EL (cell line): ENCODE measurements at regions not wholly inside any gene's neighbourhood (a gene's known extent, or its start where the extent isn't known, plus 50 kb on each side); places are given as distances from the start of the nearest gene placed in this dataset.

ENCODE experiments used
- DNase-seq: peaks from one replicate; pipeline ENCODE4 v3.0.0-alpha.2; 2016

DNA sequence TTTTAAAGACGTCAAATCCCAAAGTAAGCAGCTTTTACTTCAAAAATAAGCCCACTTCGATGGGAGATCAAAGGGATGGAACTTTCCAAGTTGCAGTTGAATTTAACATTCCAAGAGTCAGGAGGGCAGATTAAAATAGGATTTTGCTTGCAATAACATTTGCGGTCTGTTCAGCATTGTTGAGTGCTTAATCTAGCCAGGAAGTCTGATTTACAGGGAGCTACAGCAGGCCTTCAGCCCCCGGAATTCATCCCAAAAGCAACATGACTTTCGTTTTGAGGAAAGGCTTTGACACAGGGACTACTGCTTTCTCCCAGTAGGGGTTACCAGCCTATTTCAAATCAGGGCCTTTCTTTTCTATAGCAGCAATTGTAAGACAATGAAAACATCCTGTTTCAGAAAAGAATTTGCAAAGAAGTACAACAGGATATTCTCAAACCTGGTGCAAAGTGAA is 279.6 kb upstream of the PITRM1 start:
- DNase-seq = peak; percentile 96

DNA sequence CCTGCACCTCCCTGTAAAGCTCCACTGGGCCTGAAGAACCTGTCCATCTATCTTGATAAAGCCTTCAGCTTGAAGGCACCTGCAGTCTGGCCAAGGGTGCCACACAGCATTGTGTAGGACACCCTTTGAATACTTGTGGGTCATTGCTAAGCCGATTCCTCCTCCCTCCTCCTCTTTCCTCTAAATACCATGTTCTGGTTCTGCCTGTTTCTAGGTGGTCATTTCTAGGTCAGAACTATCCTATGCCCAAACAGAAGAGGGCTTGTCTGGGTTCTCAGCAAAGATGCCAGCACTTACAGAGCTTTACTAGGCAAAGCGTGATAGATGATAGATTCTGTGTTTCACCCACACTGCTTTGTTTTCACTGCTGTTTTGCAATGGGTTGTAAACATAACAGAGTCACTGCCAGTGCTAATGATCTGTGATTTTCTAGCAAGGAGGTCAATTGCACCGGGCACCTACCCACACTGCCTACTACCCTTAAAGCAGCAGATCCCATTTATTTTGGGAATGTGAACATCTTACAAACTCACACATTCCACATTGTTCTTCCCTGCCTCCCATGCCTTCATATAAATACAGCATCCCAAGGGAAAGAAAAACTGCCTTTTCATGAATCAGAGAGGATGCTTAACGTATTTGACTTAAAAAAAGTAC is 279.1 kb upstream of the PITRM1 start:
- no peak for DNase-seq

DNA sequence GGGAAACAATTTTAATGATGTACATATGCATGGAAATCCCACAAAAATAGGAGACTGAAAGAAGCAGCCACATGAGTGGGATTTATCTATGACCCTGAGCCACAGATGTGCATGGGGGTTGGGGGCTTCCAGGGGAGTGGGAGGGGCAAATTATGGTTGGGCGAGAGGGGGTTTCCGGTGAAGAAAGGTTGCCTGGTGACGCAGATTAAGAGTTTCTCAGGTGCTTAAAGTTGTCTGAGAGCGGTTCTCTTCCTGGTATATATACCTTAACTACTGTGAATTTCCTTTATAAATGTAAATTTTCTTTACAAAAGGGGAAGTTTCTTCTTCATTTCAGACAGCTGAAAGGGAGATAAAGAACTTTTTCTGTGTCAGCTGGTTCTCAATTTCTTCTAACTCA is 273.6 kb upstream of the PITRM1 start:
- DNase-seq = no peak

DNA sequence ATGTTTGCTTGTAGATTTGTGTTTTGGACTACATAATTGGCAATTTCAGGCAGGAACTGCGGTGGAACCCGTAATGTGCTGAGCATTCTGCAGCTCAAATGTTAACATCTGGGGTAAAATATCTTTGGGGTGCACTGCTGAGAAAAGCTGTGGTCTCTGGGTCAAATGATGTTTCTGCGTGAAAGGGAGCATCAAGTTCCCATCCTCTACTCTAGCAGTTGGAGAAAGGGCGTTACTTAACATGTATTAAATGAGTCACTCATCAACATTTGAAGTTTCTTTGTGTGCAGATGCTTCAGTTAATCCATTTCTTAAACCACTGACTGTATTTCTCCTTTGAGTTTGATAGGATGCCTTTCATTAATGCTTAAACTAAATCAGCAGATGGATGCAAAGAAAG is 273.1 kb upstream of the PITRM1 start:
- no peak for DNase-seq

DNA sequence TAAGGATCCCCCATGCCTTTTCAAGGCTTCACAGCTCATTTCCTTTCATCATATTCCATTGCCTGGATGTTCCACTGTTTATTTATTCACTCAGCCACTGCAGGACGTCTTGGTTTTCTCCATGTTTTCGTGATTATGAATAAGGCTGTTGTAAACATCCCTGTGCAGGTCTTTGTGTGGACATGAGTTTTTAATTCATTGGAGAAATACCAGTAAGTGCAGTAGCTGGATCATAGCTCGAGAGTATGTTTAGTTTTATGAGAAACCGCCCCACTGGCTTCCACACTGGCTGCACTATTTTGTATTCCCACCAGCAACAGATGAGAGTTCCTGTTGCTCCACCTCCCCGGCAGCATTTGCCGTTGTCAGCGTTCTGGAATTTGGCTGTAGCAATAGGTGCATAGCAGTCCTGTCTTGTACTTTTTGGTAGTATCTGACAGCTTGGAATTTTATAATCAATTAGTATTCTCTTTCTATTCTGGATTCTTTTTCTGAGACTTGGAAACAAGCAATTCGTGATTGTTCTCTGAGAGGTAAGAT is 269.9 kb upstream of the PITRM1 start:
- DNase-seq = no peak

DNA sequence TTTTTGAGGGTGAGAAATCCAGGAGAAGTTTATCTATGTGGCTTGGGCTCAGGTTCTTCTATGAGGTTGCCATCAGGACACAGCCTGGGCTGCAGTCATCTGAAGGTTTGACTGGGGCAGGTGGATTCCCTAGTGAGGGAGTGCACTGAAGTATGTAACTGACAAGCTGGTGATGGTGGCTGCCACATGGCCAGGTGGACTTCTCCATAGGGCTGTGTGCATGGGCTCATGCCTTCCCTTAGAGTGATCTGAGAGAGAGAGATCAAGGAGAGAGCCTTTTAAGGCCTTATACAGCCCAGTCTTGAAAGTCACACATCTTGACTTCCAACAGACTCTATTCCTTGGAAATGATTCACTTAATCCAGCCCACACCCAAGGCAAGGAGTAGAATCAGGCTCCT is 266.6 kb upstream of the PITRM1 start:
- no peak for DNase-seq

DNA sequence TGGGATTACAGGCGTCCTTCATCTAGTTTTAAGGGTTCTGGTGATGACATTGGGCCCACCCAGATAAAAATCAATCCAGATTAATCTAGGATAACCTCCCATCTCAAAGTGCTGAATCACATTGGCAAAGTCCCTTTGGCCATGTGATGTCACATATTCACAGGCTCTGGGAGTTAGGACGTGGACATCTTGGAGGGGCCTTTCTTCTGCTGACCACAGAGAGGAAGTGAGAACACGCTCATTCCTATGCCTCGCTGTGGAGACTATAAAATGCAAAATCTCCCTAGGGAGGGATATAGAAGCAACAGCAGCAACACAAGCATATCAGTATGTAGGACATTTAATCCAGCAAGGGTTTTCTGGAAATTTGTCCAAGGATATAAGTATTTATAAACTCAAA is 266.0 kb upstream of the PITRM1 start:
- DNase-seq = no peak

DNA sequence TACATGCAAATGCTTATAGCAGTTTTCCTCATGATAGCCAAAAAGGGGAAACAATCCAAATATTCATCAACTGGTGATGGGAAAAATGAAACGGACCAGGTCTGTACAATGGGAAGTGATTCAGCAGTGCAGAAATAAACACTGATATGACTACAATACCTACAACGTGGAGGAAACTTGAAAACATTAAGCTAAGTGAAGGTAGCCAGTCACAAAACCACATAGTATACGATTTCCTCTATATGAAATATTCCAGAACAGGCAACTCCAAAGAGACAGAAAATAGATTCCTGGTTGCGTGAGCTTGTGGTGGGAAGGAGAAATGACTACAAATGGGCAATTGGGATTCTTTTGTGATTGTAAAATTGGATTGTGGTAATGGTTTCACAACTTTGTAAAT is 263.1 kb upstream of the PITRM1 start:
- no peak for DNase-seq

DNA sequence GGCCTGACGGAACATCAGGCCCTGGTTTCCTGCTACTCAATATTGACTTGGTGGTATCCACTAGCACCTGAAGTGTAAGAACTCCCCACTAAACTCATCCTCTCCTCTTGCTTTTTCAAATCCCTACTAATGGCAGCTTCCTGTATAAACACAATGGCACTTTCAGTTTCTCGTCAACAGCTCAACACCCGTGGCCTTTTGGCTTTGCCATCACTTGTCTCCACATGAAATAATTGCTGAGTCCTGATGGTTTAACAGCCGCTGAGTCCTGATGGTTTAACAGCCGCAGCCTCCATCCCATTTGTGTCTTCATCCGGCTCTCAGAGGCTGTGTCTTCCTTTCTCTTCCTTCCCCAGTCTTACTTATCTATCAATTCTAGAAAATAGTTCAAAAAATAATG is 261.4 kb upstream of the PITRM1 start:
- no peak for DNase-seq

DNA sequence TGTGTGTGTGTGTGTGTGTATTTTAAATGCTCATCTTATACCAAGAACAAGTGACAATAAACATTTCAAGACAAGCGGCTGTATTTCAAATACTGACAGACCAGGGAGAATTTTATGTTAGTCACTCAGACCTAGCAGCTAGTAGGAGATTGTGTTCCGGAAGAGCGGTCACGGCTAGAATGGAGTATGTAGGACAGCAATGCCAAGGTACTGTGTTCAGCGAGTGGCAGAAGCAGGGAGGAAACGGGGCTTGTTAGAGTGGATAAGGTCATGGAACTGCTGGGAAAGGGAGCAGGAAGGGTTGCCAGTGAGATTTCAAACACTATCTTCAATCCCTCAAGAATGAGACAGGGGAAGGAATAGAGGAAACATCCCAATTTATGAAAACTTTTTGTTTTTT is 260.5 kb upstream of the PITRM1 start:
- no peak for DNase-seq

DNA sequence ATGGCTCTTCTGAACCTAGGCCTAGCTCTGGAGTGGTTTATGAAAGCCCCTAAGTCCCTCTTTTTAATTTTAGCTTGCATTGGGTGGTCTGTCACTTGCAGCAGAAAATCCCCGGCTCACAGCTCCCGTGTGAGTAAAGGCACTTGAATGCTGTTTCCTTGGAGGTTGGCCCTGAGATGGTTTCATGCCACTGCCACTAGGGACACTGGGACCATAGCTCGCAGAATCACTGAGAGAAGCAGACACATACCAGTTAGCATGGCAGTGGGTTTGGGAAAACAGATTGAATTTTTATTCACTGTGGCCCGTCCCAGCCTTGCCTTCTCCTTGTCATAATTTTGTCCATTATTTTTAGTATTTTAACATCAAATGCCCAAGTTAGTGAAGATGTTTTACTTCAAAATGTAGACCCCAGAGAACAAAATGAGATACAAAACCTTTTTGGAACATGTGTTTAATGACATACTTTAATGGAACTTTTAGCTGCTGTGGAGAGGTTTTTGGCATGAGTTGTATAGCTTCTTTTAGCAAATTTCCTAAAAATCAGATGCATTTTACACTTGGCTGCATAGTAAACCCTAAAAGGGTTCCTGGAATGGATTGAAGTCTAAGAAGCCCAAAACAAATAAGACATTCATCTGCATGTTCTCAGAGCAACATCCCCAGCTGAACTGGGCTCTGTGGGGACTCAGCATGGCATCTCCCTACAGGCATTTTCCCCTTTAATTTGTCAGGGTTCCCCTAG is 259.7 kb upstream of the PITRM1 start:
- no peak for DNase-seq

DNA sequence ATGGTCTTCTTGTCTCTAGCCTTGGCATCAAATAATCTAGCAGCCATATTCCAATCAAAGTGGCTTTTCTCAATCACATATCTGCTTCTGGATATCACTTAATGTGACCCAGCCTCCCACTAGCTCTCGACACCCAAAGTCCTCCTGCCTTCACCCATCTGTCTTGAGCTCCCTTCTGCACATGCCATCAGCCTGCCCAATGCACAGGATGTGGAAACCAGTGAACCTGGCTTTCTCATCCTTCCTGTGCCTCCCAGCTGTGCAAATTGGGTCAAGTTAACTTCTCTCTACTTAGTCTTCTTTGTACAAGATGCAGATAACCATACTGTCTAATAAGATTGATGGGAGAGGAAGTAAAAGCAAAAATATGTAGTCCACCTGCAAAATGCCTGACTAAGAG is 257.9 kb upstream of the PITRM1 start:
- DNase-seq = no peak

DNA sequence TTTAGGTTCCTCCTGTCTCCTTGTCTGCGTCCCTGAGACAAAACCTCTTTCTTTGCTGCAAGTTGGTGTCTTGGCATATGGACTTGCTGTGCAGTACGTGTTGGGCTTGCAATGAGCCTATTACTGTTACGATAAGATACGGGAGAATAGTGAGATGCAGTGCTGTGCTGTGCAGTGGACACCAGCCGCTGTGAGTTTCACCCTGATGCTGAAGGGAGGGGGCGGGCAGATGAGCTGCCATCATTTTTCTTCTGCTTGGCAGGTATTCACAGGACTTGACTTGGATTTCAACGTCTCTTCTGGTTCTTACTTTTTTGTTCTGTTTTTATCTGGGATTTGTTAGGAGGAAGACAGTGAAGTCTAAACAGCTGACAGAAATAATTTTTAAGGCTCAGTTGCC is 257.1 kb upstream of the PITRM1 start:
- no peak for DNase-seq

DNA sequence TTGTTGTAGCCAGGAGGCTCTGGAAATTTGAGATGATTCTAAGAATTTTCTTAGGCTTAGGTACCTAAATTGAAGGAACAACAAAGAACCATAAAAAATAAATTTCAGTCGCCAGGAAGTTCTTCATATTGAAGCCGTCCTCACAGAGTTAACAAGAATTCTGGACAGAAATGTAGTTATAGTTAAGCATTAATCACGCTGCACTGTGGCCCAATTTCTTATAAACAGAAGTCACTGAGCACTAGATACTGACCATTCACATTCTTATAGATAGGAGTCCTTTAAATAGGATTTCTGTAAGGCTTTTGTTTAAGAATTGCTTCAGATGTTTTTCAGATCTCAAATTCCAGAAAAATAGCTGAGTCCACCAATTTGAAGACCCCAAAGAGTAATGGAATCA is 256.2 kb upstream of the PITRM1 start:
- no peak for DNase-seq

DNA sequence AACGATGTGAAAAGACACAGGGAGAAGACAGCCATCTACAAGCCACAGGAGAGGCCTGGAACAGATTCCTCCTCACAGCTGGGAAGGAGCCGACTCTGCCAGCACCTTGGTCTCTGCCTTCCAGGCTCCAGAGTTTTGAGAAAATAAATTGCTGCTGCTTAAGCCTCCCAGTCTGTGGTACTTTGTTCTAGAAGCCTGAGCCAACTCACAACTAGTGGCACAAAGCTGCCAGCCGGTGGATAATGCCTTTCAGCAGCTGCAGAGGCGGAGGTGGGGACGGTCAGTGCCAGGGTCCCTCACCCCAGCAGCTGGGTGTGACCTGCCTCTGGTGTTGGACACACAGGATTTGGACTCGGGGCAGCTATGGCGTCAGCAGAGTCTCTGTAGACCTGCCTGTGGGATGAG is 255.4 kb upstream of the PITRM1 start:
- no peak for DNase-seq

DNA sequence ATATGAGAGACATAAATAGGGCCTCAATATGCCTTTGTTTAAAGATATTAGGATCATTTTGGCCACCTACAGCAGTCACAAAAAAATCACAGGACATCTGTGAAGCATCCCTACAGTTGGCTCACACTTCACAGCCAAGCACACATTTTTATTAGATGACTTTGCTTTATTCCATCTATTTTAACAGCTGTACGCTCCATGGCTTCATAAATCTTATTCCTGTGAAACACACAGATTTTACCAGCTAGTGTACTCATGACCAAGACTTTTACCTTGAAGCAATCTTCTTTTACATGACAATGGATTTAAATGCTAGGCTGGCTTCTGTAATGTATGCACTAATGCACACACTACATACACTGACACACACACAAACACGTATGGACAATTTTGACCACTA is 254.8 kb upstream of the PITRM1 start:
- DNase-seq = peak; percentile 29

DNA sequence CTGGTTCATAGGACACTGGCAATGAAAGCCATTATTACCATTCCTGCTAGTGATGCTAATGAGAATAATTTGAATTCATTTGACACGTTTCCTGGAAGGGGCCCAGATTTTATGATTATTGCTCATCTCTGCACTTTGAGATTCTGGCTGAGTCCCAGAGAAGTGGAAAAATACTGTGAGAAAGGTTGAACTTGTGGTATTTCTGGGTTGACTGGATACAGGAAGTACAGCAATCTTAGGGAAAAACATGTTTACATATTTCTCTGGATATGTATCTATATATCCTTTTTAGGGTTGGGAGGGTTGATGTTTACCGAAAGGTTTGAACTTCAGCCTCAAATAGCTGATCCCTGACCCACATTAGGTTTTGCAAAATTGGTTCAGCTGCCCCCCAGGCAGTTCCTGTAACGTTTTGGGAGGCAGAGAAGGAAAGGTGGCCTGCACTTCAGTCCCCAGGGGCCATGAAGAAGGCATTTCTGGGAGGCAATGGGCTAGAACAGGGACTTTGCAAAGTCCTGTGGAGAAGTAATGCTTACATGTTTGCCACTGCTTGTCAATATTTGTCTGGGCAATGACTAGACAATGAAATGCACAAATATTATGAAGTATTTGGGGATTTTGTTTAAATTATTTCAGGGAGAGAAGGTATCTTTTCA is 253.7 kb upstream of the PITRM1 start:
- peak; percentile 85 for DNase-seq

DNA sequence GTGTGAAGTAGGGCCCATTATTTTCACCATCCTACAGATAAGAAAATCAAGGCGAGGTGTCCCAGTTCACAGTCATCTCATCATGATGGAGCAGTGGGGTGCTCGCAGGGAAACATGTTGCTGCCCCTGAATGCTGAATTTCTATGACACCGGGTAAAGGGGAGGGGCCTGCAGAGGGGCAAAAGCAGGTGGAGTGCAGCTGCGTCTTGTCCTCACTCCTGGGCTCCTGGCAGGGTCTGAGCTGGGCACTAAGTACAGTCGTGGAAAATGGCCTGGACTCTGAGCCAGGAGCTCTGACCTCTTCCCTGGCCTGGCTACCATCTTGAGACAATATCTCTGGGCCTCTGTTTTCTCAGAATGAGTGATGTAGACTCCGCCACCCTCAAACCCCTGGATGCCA is 253.1 kb upstream of the PITRM1 start:
- no peak for DNase-seq

DNA sequence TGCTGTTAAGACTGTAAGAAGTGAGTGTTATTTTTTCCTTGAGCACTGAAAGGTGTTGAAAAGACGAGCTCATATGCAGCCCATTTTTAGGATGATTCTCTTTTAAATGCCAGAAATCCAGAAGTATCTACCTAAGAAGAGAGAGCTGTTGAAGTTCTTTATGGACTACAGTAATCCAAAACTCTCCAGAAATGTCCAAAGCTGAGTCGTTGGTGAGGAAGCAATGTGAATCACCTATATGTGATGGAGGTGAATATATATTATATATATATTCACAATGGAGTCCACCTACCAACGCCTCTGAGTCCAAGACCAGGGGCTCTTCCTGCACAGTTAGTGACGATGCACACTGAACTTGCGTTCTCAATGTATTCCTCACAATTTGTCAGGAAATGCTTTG is 252.7 kb upstream of the PITRM1 start:
- no peak for DNase-seq

DNA sequence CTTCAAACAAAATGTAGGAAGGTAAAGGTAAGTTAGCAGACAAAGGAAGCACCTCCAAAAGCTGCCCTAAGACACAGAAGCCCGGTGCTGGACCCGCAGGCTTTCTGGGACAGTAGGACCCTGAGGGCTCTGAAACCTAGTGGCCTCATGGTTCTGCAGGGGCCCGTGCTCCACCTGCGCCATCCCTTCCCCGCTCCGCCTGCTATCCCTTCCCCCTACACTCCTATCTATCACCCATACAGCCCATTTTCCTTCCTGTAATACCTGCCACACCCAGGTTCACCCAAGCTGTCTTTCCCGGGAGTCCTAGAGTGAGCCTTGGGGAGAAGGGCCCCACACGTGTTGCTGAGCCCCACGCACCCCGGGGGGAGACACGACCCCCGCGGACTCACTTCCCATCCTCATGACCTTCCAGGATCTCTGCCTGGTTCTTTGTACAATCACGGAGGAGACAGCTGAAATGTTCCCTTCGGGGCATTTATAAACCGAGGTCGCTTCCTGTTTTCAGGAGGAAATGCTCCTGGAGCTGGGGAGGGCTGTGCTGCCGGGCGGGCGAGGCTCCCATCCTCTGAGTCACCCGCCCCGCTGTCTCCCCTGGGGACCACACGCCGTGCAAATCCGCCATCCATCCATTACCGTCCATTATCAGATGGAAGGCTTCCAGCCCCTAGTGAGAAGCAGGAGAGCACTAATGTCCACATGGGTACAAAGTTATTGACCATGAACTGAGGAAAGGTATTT is 251.7 kb upstream of the PITRM1 start:
- peak; percentile 70 for DNase-seq

DNA sequence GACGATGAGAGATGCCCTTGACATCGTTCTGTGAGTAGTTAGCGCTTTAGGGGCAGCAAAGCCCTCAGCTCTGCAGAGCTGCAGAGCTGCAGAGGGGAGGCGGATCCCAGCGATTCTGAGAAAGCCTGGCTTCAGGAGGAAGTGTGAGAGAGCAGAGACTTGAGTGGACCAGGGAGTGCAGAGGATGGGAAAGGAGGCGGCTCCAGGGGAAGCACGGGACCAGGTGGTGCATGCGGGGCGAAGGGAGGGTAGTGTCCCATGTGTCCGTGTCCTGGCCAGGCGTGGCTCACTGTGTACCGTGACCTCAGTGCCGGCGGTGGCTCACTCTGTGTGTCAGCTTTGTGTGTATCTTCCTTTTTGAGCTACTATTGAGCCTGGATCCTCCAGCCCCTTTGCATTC is 250.8 kb upstream of the PITRM1 start:
- no peak for DNase-seq

DNA sequence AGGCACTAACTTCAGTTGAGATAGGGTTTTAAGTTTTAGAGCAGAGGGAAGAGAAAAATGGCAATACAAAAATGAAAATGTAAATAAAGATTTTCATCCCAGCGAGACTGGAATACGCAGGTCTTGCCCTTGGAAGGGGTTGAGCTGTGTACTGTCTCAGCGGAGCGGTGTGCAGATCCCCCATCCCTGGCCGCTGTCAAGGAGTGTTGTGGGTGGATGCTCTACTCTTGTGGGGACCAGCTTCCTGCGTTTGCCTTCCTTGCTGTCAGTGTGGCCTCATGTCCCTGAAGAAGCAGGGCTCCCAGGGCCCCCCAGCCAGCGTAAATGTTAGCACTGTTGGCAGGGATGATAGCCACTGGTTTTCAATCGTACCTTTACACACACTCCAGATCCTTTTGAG is 249.7 kb upstream of the PITRM1 start:
- DNase-seq = no peak

DNA sequence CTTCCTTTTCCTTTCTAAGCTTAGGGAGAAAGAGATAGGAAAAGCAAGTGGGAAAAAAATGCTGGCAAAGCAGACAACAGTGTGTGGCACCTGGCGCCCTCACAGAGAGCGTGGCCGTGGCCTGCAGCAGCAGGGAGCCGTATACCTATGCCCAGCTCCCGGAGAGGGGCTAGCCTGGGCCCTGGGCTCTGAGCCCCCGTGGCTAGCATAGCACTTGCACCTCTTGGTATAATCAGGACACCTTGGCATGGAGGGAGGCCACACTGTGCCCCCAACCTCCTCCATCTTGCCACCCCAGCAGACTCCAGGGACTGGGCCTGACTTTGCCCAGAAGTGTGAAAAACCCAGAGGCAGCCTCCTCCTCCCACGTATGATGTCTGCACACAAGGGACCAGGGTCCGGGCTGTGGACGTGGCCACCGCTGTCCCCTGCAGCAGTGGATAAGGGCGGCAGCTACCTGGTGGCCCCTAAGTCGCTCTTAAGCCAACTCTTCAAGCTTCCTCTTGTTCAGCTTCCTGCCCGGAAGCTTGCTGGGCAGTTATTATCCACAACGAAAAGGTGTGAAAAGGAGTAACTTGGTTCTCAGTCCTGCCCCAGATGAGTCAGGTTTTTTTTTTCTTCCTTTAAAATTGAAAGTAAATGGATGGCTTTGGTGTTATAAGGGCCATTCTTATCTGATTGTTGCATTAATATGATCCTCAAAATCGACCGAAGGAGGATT is 249.1 kb upstream of the PITRM1 start:
- DNase-seq = no peak
